ENCODE measurements at regions not wholly inside any gene's neighbourhood (a gene's known extent, or its start where the extent isn't known, plus 50 kb on each side); places are given as distances from the start of the nearest gene placed in this dataset.

- TF ChIP-seq CTCF (IDR thresholded peaks at IDR 0.05) (no peak), POLR2AphosphoS5 (IDR thresholded peaks at IDR 0.05) (no peak)
Observed at GRCh38 chr5:120314191-120314590, 149.9 kb upstream of the PRR16 start.
